Astrocyte (in vitro differentiated cells and primary cell): ENCODE measurements at regions not wholly inside any gene's neighbourhood (a gene's known extent, or its start where the extent isn't known, plus 50 kb on each side); places are given as distances from the start of the nearest gene placed in this dataset.

Experiments used
- EZH2 ChIP-seq: IDR thresholded peaks from 2 replicates; pipeline ENCODE4 v1.6.1; 2012; ENCODE audit warnings: mild to moderate bottlenecking, low read length, inconsistent platforms; ENCODE audit not compliant: insufficient read depth
- TF ChIP-seq, protein P1 (sequence below): IDR thresholded peaks from 2 replicates; pipeline ENCODE4 v1.5.1; 2011; ENCODE audit warnings: low read depth, mild to moderate bottlenecking, inconsistent platforms, low read length, moderate library complexity; ENCODE audit not compliant: insufficient read depth

DNA sequence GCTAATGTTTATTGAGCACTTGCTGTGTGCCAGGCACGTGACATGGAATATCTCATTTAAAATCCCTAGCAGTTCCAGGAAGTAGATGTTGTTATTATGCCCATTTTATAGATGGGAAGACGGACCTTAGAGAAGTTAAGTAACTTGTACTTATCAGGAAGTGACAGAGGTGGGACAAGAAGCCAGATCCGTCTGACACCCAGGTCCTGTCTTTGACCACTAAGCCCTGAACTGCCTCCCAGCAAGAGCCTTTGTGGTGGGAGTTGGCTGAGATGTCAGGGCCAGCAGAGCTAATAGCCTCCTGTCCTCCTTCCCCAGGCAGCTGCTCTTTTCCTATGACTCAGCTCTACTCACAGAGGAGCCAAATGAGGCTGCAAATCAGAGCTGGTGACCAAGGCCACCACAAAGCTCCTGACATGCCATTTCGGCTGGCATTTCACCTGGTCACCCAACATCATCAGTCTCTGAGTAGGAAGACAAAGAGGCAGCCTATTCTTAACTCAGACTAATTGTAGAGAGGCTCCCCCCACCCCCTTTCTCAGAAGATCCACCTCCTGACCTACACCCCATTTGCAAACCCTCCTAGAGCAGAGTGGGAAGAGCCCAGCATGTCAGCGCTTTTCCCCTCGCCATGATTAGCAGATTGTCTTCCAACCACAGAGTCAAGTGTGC, 175.1 kb upstream of the KIT start:
- TF ChIP-seq, protein P1, sequence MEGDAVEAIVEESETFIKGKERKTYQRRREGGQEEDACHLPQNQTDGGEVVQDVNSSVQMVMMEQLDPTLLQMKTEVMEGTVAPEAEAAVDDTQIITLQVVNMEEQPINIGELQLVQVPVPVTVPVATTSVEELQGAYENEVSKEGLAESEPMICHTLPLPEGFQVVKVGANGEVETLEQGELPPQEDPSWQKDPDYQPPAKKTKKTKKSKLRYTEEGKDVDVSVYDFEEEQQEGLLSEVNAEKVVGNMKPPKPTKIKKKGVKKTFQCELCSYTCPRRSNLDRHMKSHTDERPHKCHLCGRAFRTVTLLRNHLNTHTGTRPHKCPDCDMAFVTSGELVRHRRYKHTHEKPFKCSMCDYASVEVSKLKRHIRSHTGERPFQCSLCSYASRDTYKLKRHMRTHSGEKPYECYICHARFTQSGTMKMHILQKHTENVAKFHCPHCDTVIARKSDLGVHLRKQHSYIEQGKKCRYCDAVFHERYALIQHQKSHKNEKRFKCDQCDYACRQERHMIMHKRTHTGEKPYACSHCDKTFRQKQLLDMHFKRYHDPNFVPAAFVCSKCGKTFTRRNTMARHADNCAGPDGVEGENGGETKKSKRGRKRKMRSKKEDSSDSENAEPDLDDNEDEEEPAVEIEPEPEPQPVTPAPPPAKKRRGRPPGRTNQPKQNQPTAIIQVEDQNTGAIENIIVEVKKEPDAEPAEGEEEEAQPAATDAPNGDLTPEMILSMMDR, result no peak
- no peak for TF ChIP-seq EZH2
